ENCODE measurements at regions not wholly inside any gene's neighbourhood (a gene's known extent, or its start where the extent isn't known, plus 50 kb on each side); places are given as distances from the start of the nearest gene placed in this dataset.

GRCh38 chr16:52050418-52050817 lies 496.5 kb downstream of the TOX3 start:
- TF ChIP-seq GATA3 (IDR thresholded peaks at IDR 0.05; ENCODE audit: low read depth, low read length) (no peak), GATA2 (IDR thresholded peaks at IDR 0.05; ENCODE audit: low read depth, low read length) (no peak)

All from SH-SY5Y (cell line).